NT2/D1 (cell line): ENCODE measurements at regions not wholly inside any gene's neighbourhood (a gene's known extent, or its start where the extent isn't known, plus 50 kb on each side); places are given as distances from the start of the nearest gene placed in this dataset.

Experiments used
- SUZ12 ChIP-seq: IDR thresholded peaks from 2 replicates; pipeline ENCODE4 v1.6.1; 2011; ENCODE audit not compliant: insufficient read length, insufficient read depth; ENCODE audit errors: extremely low read depth
- YY1 ChIP-seq: IDR thresholded peaks from 2 replicates; pipeline ENCODE4 v1.6.1; 2011; ENCODE audit not compliant: insufficient read length, insufficient read depth
- ZNF274 ChIP-seq: IDR thresholded peaks from 2 replicates; pipeline ENCODE4 v1.6.1; 2011; ENCODE audit warnings: mild to moderate bottlenecking, low read depth, low read length

GRCh38 chr5:107085572-107085971 is 585.2 kb downstream of the EFNA5 start:
- TF ChIP-seq ZNF274, result no peak
- TF ChIP-seq SUZ12, result no peak
- no peak for TF ChIP-seq YY1
